ENCODE measurements at regions not wholly inside any gene's neighbourhood (a gene's known extent, or its start where the extent isn't known, plus 50 kb on each side); places are given as distances from the start of the nearest gene placed in this dataset.
"Not testable (repeated sequence)": the region's sequence is repeated elsewhere in the genome, so short reads cannot be mapped to it uniquely, and the experiment has no call there.

- DNase-seq (ENCODE audit: low spot score) = no peak
- Histone ChIP-seq H3K27ac (no peak overlapping the region), H3K4me3 (no peak overlapping the region)
- no peak for TF ChIP-seq CTCF (IDR thresholded peaks at IDR 0.05)
These were observed 559.1 kb downstream of the ZNF674 start for GRCh38 chrX:45986081-45986480.

GRCh38 chrX:45982958-45983727 is 562.1 kb downstream of the ZNF674 start:
- DNase-seq (ENCODE audit: low spot score); H3K4me3 ChIP-seq; H3K27ac ChIP-seq: not testable (repeated sequence)

- no peak for DNase-seq (ENCODE audit: low spot score)
- TF ChIP-seq CTCF (IDR thresholded peaks at IDR 0.05) = no peak
- Histone ChIP-seq H3K4me3 (no peak overlapping the region), H3K27ac (no peak overlapping the region)
These were observed 564.5 kb downstream of the ZNF674 start for GRCh38 chrX:45980726-45981125.

GRCh38 chrX:45975633-45976032 is 569.6 kb downstream of the ZNF674 start:
- Histone ChIP-seq H3K4me3 (no peak overlapping the region), H3K27ac (no peak overlapping the region)
- no peak for TF ChIP-seq CTCF (IDR thresholded peaks at IDR 0.05)
- no peak for DNase-seq (ENCODE audit: low spot score)

- no peak overlapping the region for H3K27ac ChIP-seq
- TF ChIP-seq CTCF (IDR thresholded peaks at IDR 0.05) = no peak
- no peak overlapping the region for H3K4me3 ChIP-seq
- DNase-seq (ENCODE audit: low spot score) = no peak
These were observed 572.6 kb downstream of the ZNF674 start for GRCh38 chrX:45972636-45973035.

- H3K27ac ChIP-seq = no peak overlapping the region
- TF ChIP-seq CTCF (IDR thresholded peaks at IDR 0.05) = no peak
- H3K4me3 ChIP-seq = no peak overlapping the region
- DNase-seq (ENCODE audit: low spot score) = no peak
These were observed 585.7 kb downstream of the ZNF674 start for GRCh38 chrX:45959567-45959966.

GRCh38 chrX:45956191-45956870 is 588.9 kb downstream of the ZNF674 start:
- no peak for DNase-seq (ENCODE audit: low spot score)
- TF ChIP-seq CTCF (IDR thresholded peaks at IDR 0.05) = no peak
- H3K27ac ChIP-seq = no peak overlapping the region
- H3K4me3 ChIP-seq = no peak overlapping the region

Measured in coronary artery (tissue), 2 donors.